Mammary epithelial cell (primary cell): ENCODE measurements at regions not wholly inside any gene's neighbourhood (a gene's known extent, or its start where the extent isn't known, plus 50 kb on each side); places are given as distances from the start of the nearest gene placed in this dataset.

ENCODE experiments used
- EZH2 ChIP-seq: IDR thresholded peaks from 2 replicates; pipeline ENCODE4 v1.6.1; 2012; ENCODE audit warnings: low read length, inconsistent platforms, borderline replicate concordance
- TF ChIP-seq, protein P1 (sequence below), 2 donors: IDR thresholded peaks in 1 of 2; conservative IDR thresholded peaks in 1 of 2; 2 replicates each; pipeline ENCODE4 v1.5.1; 2011 to 2012; ENCODE audit warnings: inconsistent platforms in 2 of 2, low read length in 2 of 2, mild to moderate bottlenecking in 2 of 2, control low read depth in 1 of 2, low read depth in 1 of 2; ENCODE audit not compliant: insufficient read depth in 1 of 2; ENCODE audit errors: extremely low read depth in 1 of 2

DNA sequence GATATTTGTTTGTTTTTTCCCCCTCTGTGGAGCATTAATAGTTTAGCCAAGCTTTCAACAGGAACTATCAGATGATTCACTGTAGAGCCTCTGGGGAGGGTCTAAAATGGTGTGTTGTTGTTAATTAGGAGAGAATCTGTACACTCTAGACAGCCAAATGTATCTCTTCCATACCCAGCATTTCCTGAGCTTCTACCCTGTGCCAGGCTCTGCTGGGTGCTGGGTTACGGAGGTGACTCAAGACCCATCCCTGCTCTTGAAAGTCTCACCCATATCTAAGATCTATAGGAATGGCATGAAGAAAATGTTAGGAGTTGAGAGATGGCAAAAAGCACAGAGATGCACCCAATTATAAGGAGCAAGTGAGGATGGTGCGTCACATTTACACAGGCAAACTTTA, 245.8 kb downstream of the C12orf75 start:
- TF ChIP-seq, protein P1, sequence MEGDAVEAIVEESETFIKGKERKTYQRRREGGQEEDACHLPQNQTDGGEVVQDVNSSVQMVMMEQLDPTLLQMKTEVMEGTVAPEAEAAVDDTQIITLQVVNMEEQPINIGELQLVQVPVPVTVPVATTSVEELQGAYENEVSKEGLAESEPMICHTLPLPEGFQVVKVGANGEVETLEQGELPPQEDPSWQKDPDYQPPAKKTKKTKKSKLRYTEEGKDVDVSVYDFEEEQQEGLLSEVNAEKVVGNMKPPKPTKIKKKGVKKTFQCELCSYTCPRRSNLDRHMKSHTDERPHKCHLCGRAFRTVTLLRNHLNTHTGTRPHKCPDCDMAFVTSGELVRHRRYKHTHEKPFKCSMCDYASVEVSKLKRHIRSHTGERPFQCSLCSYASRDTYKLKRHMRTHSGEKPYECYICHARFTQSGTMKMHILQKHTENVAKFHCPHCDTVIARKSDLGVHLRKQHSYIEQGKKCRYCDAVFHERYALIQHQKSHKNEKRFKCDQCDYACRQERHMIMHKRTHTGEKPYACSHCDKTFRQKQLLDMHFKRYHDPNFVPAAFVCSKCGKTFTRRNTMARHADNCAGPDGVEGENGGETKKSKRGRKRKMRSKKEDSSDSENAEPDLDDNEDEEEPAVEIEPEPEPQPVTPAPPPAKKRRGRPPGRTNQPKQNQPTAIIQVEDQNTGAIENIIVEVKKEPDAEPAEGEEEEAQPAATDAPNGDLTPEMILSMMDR (conservative IDR thresholded peaks at IDR 0.05 in 1 of 2, IDR thresholded peaks at IDR 0.05 in 1 of 2; ENCODE audit: extremely low read depth in 1 of 2, insufficient read depth in 1 of 2, low read depth in 1 of 2, low read length in 2 of 2), result no peak
- no peak for TF ChIP-seq EZH2
